ENCODE measurements at regions not wholly inside any gene's neighbourhood (a gene's known extent, or its start where the extent isn't known, plus 50 kb on each side); places are given as distances from the start of the nearest gene placed in this dataset.

GRCh38 chr6:144731229-144731628, 446.1 kb downstream of the UTRN start:
- DNase-seq: no peak

GRCh38 chr6:144736763-144737162, 451.6 kb downstream of the UTRN start:
- no peak for DNase-seq

GRCh38 chr6:144737998-144738397, 452.9 kb downstream of the UTRN start:
- DNase-seq: no peak

- no peak for DNase-seq
Observed at GRCh38 chr6:144739873-144740272, 454.7 kb downstream of the UTRN start.

GRCh38 chr6:144741659-144742058, 456.5 kb downstream of the UTRN start:
- DNase-seq: no peak

GRCh38 chr6:144742779-144743178, 457.6 kb downstream of the UTRN start:
- no peak for DNase-seq

GRCh38 chr6:144744720-144745119, 459.6 kb downstream of the UTRN start:
- DNase-seq: no peak

GRCh38 chr6:144745439-144745838, 460.3 kb downstream of the UTRN start:
- DNase-seq: no peak

- DNase-seq: no peak
Observed at GRCh38 chr6:144746902-144747469, 461.9 kb downstream of the UTRN start.

- no peak for DNase-seq
Observed at GRCh38 chr6:144749263-144749662, 464.1 kb downstream of the UTRN start.

GRCh38 chr6:144753023-144753705, 468.0 kb downstream of the UTRN start:
- DNase-seq: no peak

- no peak for DNase-seq
Observed at GRCh38 chr6:144756469-144756868, 471.3 kb downstream of the UTRN start.

GRCh38 chr6:144757299-144757698, 472.2 kb downstream of the UTRN start:
- DNase-seq: no peak

- DNase-seq: no peak
Observed at GRCh38 chr6:144757730-144758129, 472.6 kb downstream of the UTRN start.

- DNase-seq: peak; percentile 2
Observed at GRCh38 chr6:144758602-144759001, 473.5 kb downstream of the UTRN start.

GRCh38 chr6:144762469-144762868, 477.3 kb downstream of the UTRN start:
- no peak for DNase-seq

- no peak for DNase-seq
Observed at GRCh38 chr6:144767051-144767450, 481.9 kb downstream of the UTRN start.

- no peak for DNase-seq
Observed at GRCh38 chr6:144768551-144769075, 483.5 kb downstream of the UTRN start.

GRCh38 chr6:144769142-144769541, 484.0 kb downstream of the UTRN start:
- no peak for DNase-seq

- no peak for DNase-seq
Observed at GRCh38 chr6:144776031-144776819, 491.1 kb downstream of the UTRN start.

GRCh38 chr6:144777249-144777648, 492.1 kb downstream of the UTRN start:
- no peak for DNase-seq

- no peak for DNase-seq
Observed at GRCh38 chr6:144778056-144778455, 492.9 kb downstream of the UTRN start.

GRCh38 chr6:144778773-144779492, 493.8 kb downstream of the UTRN start:
- DNase-seq: no peak

All from fibroblast of skin of back (primary cell).